ENCODE measurements at regions not wholly inside any gene's neighbourhood (a gene's known extent, or its start where the extent isn't known, plus 50 kb on each side); places are given as distances from the start of the nearest gene placed in this dataset.

DNA sequence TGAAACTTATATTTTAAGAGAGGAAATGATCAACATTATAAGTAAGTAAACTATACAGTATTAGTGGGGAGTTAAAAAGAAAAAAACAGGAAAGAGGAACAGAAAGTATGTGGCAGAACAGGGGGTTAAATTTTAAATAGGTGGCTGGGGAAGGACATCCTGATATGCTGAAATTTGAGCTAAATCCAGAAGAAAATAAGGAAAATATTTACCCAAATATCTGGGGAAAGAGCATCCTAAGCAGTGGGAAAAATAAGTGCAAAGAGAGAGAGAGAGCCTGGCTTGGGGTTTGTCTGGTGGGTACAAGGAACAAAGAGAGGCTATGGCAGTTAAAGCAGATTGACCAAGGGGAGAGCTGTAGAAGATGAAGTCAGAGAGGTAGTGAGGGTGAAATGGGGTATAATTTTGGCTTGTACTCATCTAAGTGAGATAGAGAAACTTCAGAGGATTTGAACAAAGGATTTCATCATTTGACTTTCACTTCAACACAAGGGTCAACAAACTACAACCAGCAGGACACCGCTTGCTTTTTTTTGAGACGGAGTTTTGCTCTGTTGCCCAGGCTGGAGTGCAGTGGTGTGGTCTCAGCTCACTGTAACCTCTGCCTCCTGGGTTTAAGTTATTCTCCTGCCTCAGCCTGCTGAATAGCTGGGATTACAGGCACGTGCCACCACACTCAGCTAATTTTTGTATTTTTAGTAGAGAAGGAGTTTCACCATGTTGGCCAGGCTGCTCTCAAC, 328.4 kb upstream of the CNR1 start:
- CTCF ChIA-PET: interaction anchor here (0.6 to 4.2 kb wide), 16 partner anchors 18 to 573 kb away, joined by 3 to 28 read pairs (median 4); no protein-coding TSS in a partner anchor
- Histone ChIP-seq H3K4me2 (ENCODE audit: control insufficient read depth, insufficient read depth) (peak overlapping the region; percentile 49), H4K20me1 (ENCODE audit: control insufficient read depth, insufficient read depth) (no peaks in the 10 kb centered on the region), H3K27me3 (replicated peaks in 1 of 2; ENCODE audit: control insufficient read depth in 2 of 2, insufficient read depth in 2 of 2, low read length in 1 of 2) (no peaks in the 10 kb centered on the region), H3K79me2 (ENCODE audit: control insufficient read depth, insufficient read depth, low read length) (no peaks in the 10 kb centered on the region), H3K4me3 (0 out of 2 replicates have a peak overlapping the region, but pooled peaks have one; percentile 17), H3K9me3 (replicated peaks; ENCODE audit: control insufficient read depth, insufficient read depth, low read length) (peaks cover 18% of the 10 kb centered on the region), H2AFZ (ENCODE audit: control insufficient read depth, low read depth, low read length) (peak overlapping the region; percentile 62), H3K27ac (ENCODE audit: control insufficient read depth, insufficient read depth) (peak overlapping the region; percentile 91), H3K36me3 (ENCODE audit: control insufficient read depth in 2 of 2, insufficient read depth in 2 of 2, low read length in 1 of 2) (no peaks in the 10 kb centered on the region), H3K4me1 (ENCODE audit: control insufficient read depth, insufficient read depth, low read length) (peaks cover 19% of the 10 kb centered on the region), H3K9ac (ENCODE audit: control insufficient read depth, insufficient read depth, low read length) (peak overlapping the region; percentile 60)
- 49% methylated on average over 3 of the region's 3 CpGs for WGBS (ENCODE audit: insufficient coverage, insufficient replicate concordance, low lambda C conversion rate, missing lambda C conversion rate)
- SMC1A ChIA-PET (ENCODE audit: uncharacterized antibody, unreplicated experiment): interaction anchor here (0.6 to 7.9 kb wide), 33 partner anchors 19 to 663 kb away, joined by 3 to 48 read pairs (median 5); no protein-coding TSS in a partner anchor
- peak; percentile 84 for ATAC-seq
- intact Hi-C loops (cut with micrococcal nuclease; ENCODE audit: unreplicated experiment): loop anchor here (1.0 to 10.0 kb wide), 10 partner anchors 52 to 790 kb away; partner anchors contain the start of gene AKIRIN2
- POLR2A ChIA-PET: interaction anchor here (0.8 to 2.3 kb wide), 7 partner anchors 10 to 375 kb away, joined by 3 to 15 read pairs (median 4); no protein-coding TSS in a partner anchor
- no TSS peak for BruUV-seq (replicated peaks)
- peak; percentile 44 for FAIRE-seq
- in situ Hi-C loops (cut with MboI): no loop called here
- RAD21 ChIA-PET (ENCODE audit: unreplicated experiment): interaction anchor here (0.6 to 5.2 kb wide), 25 partner anchors 10 to 662 kb away, joined by 3 to 56 read pairs (median 5); no protein-coding TSS in a partner anchor
- peak; percentile 67 for DNase-seq (ENCODE audit: low read depth, low spot score)
- TF ChIP-seq RFX5 (IDR thresholded peaks at IDR 0.05; ENCODE audit: low read depth, low read length) (no peak), MEF2B (IDR thresholded peaks at IDR 0.05; ENCODE audit: partially characterized antibody, poor library complexity, severe bottlenecking) (peak; percentile 6), NFIC (IDR thresholded peaks at IDR 0.05; ENCODE audit: low read depth, low read length) (peak; percentile 61), IKZF1 (conservative IDR thresholded peaks at IDR 0.05) (peak; percentile 85), CREB1 (IDR thresholded peaks at IDR 0.05; ENCODE audit: low read depth) (0 out of 2 replicates have a peak, but pooled peaks have one; percentile 22), MTA2 (IDR thresholded peaks at IDR 0.05; ENCODE audit: low read depth) (peak; percentile 82), MYC (IDR thresholded peaks at IDR 0.05; ENCODE audit: insufficient read depth, insufficient read length, insufficient replicate concordance, low read length, severe bottlenecking) (no peak), SPI1 (IDR thresholded peaks at IDR 0.05; ENCODE audit: borderline replicate concordance, insufficient read depth, low read depth, low read length) (peak; percentile 91), CHD1 (IDR thresholded peaks at IDR 0.05; ENCODE audit: low read depth, low read length) (no peak), EP300 (IDR thresholded peaks at IDR 0.05; ENCODE audit: borderline replicate concordance in 1 of 2, control insufficient read depth in 1 of 2, low read depth in 2 of 2, low read length in 2 of 2) (peak in 1 of 2 experiments; percentile 44; a peak in 2 of 4 replicates), DPF2 (IDR thresholded peaks at IDR 0.05) (peak; percentile 61), MTA3 (IDR thresholded peaks at IDR 0.05; ENCODE audit: borderline replicate concordance, low read length) (no peak; the same call in 1 of the 2 replicates), ZNF622 (IDR thresholded peaks at IDR 0.05) (no peak), HDGF (IDR thresholded peaks at IDR 0.05) (0 out of 2 replicates have a peak, but pooled peaks have one; percentile 64), KDM1A (IDR thresholded peaks at IDR 0.05; ENCODE audit: borderline replicate concordance) (no peak), CBFB (IDR thresholded peaks at IDR 0.05; ENCODE audit: low read depth) (0 out of 2 replicates have a peak, but pooled peaks have one; percentile 25)
- TF ChIP-seq, protein P1, sequence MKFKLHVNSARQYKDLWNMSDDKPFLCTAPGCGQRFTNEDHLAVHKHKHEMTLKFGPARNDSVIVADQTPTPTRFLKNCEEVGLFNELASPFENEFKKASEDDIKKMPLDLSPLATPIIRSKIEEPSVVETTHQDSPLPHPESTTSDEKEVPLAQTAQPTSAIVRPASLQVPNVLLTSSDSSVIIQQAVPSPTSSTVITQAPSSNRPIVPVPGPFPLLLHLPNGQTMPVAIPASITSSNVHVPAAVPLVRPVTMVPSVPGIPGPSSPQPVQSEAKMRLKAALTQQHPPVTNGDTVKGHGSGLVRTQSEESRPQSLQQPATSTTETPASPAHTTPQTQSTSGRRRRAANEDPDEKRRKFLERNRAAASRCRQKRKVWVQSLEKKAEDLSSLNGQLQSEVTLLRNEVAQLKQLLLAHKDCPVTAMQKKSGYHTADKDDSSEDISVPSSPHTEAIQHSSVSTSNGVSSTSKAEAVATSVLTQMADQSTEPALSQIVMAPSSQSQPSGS (IDR thresholded peaks at IDR 0.05; ENCODE audit: low read length): 0 out of 2 replicates have a peak, but pooled peaks have one; percentile 17
- TF ChIP-seq, protein P2, sequence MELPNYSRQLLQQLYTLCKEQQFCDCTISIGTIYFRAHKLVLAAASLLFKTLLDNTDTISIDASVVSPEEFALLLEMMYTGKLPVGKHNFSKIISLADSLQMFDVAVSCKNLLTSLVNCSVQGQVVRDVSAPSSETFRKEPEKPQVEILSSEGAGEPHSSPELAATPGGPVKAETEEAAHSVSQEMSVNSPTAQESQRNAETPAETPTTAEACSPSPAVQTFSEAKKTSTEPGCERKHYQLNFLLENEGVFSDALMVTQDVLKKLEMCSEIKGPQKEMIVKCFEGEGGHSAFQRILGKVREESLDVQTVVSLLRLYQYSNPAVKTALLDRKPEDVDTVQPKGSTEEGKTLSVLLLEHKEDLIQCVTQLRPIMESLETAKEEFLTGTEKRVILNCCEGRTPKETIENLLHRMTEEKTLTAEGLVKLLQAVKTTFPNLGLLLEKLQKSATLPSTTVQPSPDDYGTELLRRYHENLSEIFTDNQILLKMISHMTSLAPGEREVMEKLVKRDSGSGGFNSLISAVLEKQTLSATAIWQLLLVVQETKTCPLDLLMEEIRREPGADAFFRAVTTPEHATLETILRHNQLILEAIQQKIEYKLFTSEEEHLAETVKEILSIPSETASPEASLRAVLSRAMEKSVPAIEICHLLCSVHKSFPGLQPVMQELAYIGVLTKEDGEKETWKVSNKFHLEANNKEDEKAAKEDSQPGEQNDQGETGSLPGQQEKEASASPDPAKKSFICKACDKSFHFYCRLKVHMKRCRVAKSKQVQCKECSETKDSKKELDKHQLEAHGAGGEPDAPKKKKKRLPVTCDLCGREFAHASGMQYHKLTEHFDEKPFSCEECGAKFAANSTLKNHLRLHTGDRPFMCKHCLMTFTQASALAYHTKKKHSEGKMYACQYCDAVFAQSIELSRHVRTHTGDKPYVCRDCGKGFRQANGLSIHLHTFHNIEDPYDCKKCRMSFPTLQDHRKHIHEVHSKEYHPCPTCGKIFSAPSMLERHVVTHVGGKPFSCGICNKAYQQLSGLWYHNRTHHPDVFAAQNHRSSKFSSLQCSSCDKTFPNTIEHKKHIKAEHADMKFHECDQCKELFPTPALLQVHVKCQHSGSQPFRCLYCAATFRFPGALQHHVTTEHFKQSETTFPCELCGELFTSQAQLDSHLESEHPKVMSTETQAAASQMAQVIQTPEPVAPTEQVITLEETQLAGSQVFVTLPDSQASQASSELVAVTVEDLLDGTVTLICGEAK (IDR thresholded peaks at IDR 0.05; ENCODE audit: borderline replicate concordance): no peak
